ENCODE measurements at regions not wholly inside any gene's neighbourhood (a gene's known extent, or its start where the extent isn't known, plus 50 kb on each side); places are given as distances from the start of the nearest gene placed in this dataset.

DNA sequence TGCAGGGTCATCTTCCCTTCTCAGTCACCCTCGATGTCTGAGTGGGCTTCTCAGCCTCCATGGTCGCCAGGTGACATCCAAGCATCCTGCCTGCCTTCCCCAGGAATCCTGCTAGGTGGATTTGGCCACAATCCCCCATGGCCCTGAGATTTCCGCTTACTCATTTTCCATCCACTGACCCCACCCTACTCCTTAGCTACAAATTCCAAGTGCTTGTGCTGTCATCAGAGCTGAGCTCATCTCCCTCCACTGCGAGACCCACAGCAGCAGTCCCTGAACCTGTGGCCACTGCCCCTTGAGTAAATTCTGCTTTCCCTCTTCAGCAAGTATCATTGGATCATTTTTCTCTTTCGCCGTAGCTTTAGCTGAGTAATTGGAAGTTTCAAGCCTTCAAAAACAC, 90.5 kb upstream of the ANKRD10 start:
- no peaks in the 10 kb centered on the region for H3K9me3 ChIP-seq
- H3K27ac ChIP-seq: peak overlapping the region; percentile 85 to 90
- TF ChIP-seq, protein P1, sequence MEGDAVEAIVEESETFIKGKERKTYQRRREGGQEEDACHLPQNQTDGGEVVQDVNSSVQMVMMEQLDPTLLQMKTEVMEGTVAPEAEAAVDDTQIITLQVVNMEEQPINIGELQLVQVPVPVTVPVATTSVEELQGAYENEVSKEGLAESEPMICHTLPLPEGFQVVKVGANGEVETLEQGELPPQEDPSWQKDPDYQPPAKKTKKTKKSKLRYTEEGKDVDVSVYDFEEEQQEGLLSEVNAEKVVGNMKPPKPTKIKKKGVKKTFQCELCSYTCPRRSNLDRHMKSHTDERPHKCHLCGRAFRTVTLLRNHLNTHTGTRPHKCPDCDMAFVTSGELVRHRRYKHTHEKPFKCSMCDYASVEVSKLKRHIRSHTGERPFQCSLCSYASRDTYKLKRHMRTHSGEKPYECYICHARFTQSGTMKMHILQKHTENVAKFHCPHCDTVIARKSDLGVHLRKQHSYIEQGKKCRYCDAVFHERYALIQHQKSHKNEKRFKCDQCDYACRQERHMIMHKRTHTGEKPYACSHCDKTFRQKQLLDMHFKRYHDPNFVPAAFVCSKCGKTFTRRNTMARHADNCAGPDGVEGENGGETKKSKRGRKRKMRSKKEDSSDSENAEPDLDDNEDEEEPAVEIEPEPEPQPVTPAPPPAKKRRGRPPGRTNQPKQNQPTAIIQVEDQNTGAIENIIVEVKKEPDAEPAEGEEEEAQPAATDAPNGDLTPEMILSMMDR (IDR thresholded peaks at IDR 0.05): no peak
- no peaks in the 10 kb centered on the region for H3K36me3 ChIP-seq
- DNase-seq: no peak
- H3K4me1 ChIP-seq: peaks cover 5 to 26% (median 19%) of the 10 kb centered on the region in 4 donors
- intact Hi-C loops (cut with DNase I; ENCODE audit: low total_unique reads): loop anchor here (5.0 kb wide), 1 partner anchor 88 kb away; the partner anchor contains the start of gene ANKRD10
- H3K27me3 ChIP-seq: no peaks in the 10 kb centered on the region
- no peak overlapping the region for H3K4me3 ChIP-seq

GRCh38 chr13:111004444-111004843, 89.6 kb upstream of the ANKRD10 start:
- Histone ChIP-seq H3K9me3 (no peaks in the 10 kb centered on the region), H3K27me3 (no peaks in the 10 kb centered on the region), H3K36me3 (no peaks in the 10 kb centered on the region), H3K27ac (peak overlapping the region in 1 of 2 donors; percentile 19), H3K4me1 (peaks cover 5 to 26% (median 19%) of the 10 kb centered on the region in 4 donors), H3K4me3 (no peak overlapping the region)
- DNase-seq: no peak
- intact Hi-C loops (cut with DNase I; ENCODE audit: low total_unique reads): no loop called here
- TF ChIP-seq, protein P1 (IDR thresholded peaks at IDR 0.05): no peak

DNA sequence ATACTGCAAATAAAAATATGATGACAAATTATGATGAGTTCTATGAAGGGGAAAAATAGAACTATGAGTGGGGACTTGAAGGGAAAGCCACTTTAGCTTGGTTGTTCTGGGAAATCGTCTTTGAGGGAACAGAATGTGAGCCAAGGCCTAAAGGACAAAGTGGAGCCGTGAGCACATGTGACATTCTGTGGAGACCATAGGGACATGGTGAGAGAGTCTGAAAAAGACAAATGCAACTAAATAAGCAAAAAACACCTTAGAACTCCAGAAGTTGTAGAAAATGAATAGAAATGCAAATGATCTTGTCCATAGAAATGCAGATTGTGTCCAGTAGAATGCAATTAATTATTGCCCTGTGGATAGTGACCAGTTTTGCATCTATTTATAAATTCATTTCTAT, 86.8 kb upstream of the ANKRD10 start:
- H3K4me1 ChIP-seq: peaks cover 5 to 15% (median 12%) of the 10 kb centered on the region in 4 donors
- no peaks in the 10 kb centered on the region for H3K27me3 ChIP-seq
- no peaks in the 10 kb centered on the region for H3K9me3 ChIP-seq
- TF ChIP-seq, protein P1 (IDR thresholded peaks at IDR 0.05): no peak
- H3K36me3 ChIP-seq: no peaks in the 10 kb centered on the region
- H3K4me3 ChIP-seq: no peak overlapping the region
- no peak overlapping the region for H3K27ac ChIP-seq
- no peak for DNase-seq
- intact Hi-C loops (cut with DNase I; ENCODE audit: low total_unique reads): no loop called here

- no peaks in the 10 kb centered on the region for H3K36me3 ChIP-seq
- H3K27ac ChIP-seq: no peak overlapping the region
- H3K4me1 ChIP-seq: no peaks in the 10 kb centered on the region
- DNase-seq: no peak
- H3K27me3 ChIP-seq: peaks cover 0 to 9% of the 10 kb centered on the region in 2 donors
- no peaks in the 10 kb centered on the region for H3K9me3 ChIP-seq
- TF ChIP-seq, protein P1 (IDR thresholded peaks at IDR 0.05): no peak
- intact Hi-C loops (cut with DNase I; ENCODE audit: low total_unique reads): no loop called here
- H3K4me3 ChIP-seq: no peak overlapping the region
Measured at GRCh38 chr13:110993788-110994187, 78.9 kb upstream of the ANKRD10 start.

DNA sequence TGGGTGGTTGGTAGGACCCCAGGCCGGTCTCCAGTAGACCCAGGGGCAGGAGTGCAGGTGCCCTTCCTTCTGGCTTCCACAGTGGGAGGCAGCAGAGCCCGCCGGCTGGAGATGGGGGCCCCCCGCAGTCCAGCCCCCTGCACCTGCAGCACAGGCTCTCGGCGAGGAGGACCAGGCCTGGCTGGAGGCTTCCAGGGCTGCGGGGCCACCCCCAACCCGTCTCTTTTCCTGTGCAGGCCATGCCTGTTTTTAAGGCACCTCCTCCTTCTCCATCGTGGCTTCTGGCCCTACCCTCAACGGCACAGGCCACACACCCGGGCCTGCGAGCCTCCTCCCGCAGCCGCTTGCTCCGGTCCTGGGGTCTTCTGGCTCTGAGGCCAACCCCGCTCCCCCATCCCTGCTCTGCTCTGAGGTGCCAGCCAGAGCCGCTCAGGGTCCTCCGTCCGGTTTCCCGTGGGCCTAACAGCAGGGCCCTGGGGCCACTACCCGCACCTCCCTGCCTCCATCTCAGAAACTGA, 77.2 kb upstream of the ANKRD10 start:
- TF ChIP-seq, protein P1 (IDR thresholded peaks at IDR 0.05): no peak
- Histone ChIP-seq H3K4me3 (no peak overlapping the region), H3K27ac (no peak overlapping the region), H3K9me3 (no peaks in the 10 kb centered on the region), H3K27me3 (peaks cover 0 to 9% of the 10 kb centered on the region in 2 donors), H3K4me1 (no peaks in the 10 kb centered on the region), H3K36me3 (no peaks in the 10 kb centered on the region)
- intact Hi-C loops (cut with DNase I; ENCODE audit: low total_unique reads): no loop called here
- DNase-seq: no peak

DNA sequence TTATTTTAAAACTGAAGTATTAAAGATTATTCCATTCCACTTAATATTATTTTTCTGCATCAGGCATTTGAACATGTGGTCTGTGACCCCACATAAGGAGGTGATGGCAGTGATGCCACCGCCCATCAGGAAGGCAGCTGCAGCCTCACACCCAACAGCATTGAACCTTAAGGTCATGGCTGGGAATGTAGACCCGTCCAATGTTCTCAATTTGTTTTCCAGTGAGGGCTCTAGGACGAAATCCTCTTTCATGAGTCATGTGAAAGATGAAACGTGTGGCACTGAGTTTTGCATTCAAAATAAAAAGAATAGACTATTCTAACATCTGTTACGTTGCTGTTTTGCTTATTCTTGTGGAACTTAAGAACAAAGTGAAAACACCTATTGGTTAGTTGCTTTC, 74.5 kb upstream of the ANKRD10 start:
- H3K27me3 ChIP-seq: peaks cover 0 to 12% of the 10 kb centered on the region in 2 donors
- TF ChIP-seq, protein P1 (IDR thresholded peaks at IDR 0.05): no peak
- no peak overlapping the region for H3K4me3 ChIP-seq
- H3K27ac ChIP-seq: no peak overlapping the region
- no peaks in the 10 kb centered on the region for H3K9me3 ChIP-seq
- intact Hi-C loops (cut with DNase I; ENCODE audit: low total_unique reads): no loop called here
- DNase-seq: no peak
- H3K36me3 ChIP-seq: no peaks in the 10 kb centered on the region
- H3K4me1 ChIP-seq: no peaks in the 10 kb centered on the region

All from tibial artery (tissue), 4 donors.